ENCODE measurements at regions not wholly inside any gene's neighbourhood (a gene's known extent, or its start where the extent isn't known, plus 50 kb on each side); places are given as distances from the start of the nearest gene placed in this dataset.

- H3K9me3 ChIP-seq (ENCODE audit: control insufficient read depth, insufficient read depth, low read depth, low read length) = no peaks in the 10 kb centered on the region
- POLR2A ChIA-PET = no interaction called here
- CTCF ChIA-PET = no interaction called here
Observed at GRCh38 chr18:45241271-45241670, 374.0 kb upstream of the SLC14A2 start.

GRCh38 chr18:45241982-45242565 lies 373.2 kb upstream of the SLC14A2 start:
- no peak overlapping the region for H3K27ac ChIP-seq (ENCODE audit: extremely low read depth, low read depth, low read length)
- H3K4me1 ChIP-seq (ENCODE audit: control insufficient read depth, insufficient read depth, low read length) = no peaks in the 10 kb centered on the region
- no peak overlapping the region for H3K4me3 ChIP-seq (ENCODE audit: low read depth, low read length)
- H3K9me3 ChIP-seq (ENCODE audit: control insufficient read depth, insufficient read depth, low read depth, low read length) = no peaks in the 10 kb centered on the region
- no peak for TF ChIP-seq YY1 (tag by site-specific recombination; IDR thresholded peaks at IDR 0.05)
- TF ChIP-seq TCF7L2 (IDR thresholded peaks at IDR 0.05; ENCODE audit: borderline replicate concordance, low read depth, low read length) = no peak
- TF ChIP-seq ZNF146 (tag by site-specific recombination; IDR thresholded peaks at IDR 0.05) = no peak
- TF ChIP-seq KLF1 (tag by site-specific recombination; IDR thresholded peaks at IDR 0.05) = no peak
- TF ChIP-seq ZBTB44 (tag by site-specific recombination; IDR thresholded peaks at IDR 0.05) = no peak
- no peak for TF ChIP-seq ZNF785 (tag by site-specific recombination; IDR thresholded peaks at IDR 0.05)
- TF ChIP-seq ZNF518A (tag by site-specific recombination; conservative IDR thresholded peaks at IDR 0.05; ENCODE audit: low read depth) = no peak
- no peak for TF ChIP-seq ZNF211 (tag by site-specific recombination; IDR thresholded peaks at IDR 0.05; ENCODE audit: low read depth)
- H3K36me3 ChIP-seq (ENCODE audit: control insufficient read depth in 2 of 2, insufficient read depth in 1 of 2, low read length in 2 of 2) = no peaks in the 10 kb centered on the region
- ChIA-PET POLR2A (no interaction called here), CTCF (interaction anchor here (1.7 to 1.9 kb wide), 2 partner anchors 29 to 144 kb away, joined by 3 to 7 read pairs; no protein-coding TSS in a partner anchor)

More at GRCh38 chr18:45241271-45241670, 374.0 kb upstream of the SLC14A2 start:
- Histone ChIP-seq H3K4me3 (ENCODE audit: low read depth, low read length) (no peak overlapping the region), H3K27ac (ENCODE audit: extremely low read depth, low read depth, low read length) (no peak overlapping the region), H3K36me3 (ENCODE audit: control insufficient read depth in 2 of 2, insufficient read depth in 1 of 2, low read length in 2 of 2) (no peaks in the 10 kb centered on the region), H3K4me1 (ENCODE audit: control insufficient read depth, insufficient read depth, low read length) (no peaks in the 10 kb centered on the region)
- no peak for TF ChIP-seq ZNF747 (tag by site-specific recombination; IDR thresholded peaks at IDR 0.05)

- CTCF ChIA-PET = interaction anchor here (0.7 to 1.9 kb wide), 5 partner anchors 31 to 1446 kb away, joined by 3 to 7 read pairs (median 4); no protein-coding TSS in a partner anchor
- Histone ChIP-seq H3K27ac (ENCODE audit: extremely low read depth, low read depth, low read length) (no peak overlapping the region), H3K4me1 (ENCODE audit: control insufficient read depth, insufficient read depth, low read length) (no peaks in the 10 kb centered on the region), H3K9me3 (ENCODE audit: control insufficient read depth, insufficient read depth, low read depth, low read length) (no peaks in the 10 kb centered on the region), H3K36me3 (ENCODE audit: control insufficient read depth in 2 of 2, insufficient read depth in 1 of 2, low read length in 2 of 2) (no peaks in the 10 kb centered on the region), H3K4me3 (ENCODE audit: low read depth, low read length) (no peak overlapping the region)
- POLR2A ChIA-PET = no interaction called here
- TF ChIP-seq HIC1 (tag by site-specific recombination; IDR thresholded peaks at IDR 0.05) (no peak), ZNF426 (tag by site-specific recombination; IDR thresholded peaks at IDR 0.05) (no peak), PRDM4 (tag by site-specific recombination; IDR thresholded peaks at IDR 0.05) (no peak), ZSCAN4 (tag by site-specific recombination; IDR thresholded peaks at IDR 0.05) (no peak), ZNF416 (tag by site-specific recombination; IDR thresholded peaks at IDR 0.05) (no peak), ZNF585B (tag by site-specific recombination; IDR thresholded peaks at IDR 0.05) (no peak), ZNF785 (tag by site-specific recombination; IDR thresholded peaks at IDR 0.05) (no peak), ZNF560 (tag by site-specific recombination; IDR thresholded peaks at IDR 0.05; ENCODE audit: borderline replicate concordance) (no peak)
Observed at GRCh38 chr18:45243340-45244110, 371.8 kb upstream of the SLC14A2 start.

All from HEK293 (cell line).